AG04450 (cell line): ENCODE measurements at regions not wholly inside any gene's neighbourhood (a gene's known extent, or its start where the extent isn't known, plus 50 kb on each side); places are given as distances from the start of the nearest gene placed in this dataset.

ENCODE experiments used
- CTCF ChIA-PET: fragments of 300-600, 350-600 bp; formaldehyde crosslinking; extraction: SDS; loops from one replicate; lab custom pipeline; 2022; ENCODE audit warnings: antibody characterized with exemption, inconsistent platforms; lab: Charles Lee
- POLR2A ChIA-PET: fragments of 350-600 bp; formaldehyde crosslinking; extraction: SDS; loops from one replicate; lab custom pipeline; 2021; ENCODE audit warnings: antibody characterized with exemption, inconsistent platforms; lab: Yijun Ruan, JAX
- DNase-seq: peaks from one replicate; pipeline ENCODE4 v3.0.0-alpha.2; 2011; ENCODE audit warnings: low read depth, low spot score
- H3K27ac ChIP-seq: one replicate; pipeline ENCODE4 v1.5.1; 2012; ENCODE audit warnings: low read depth, low read length, control low read depth
- H3K27me3 ChIP-seq: one replicate; pipeline ENCODE4 v1.6.0; 2012; ENCODE audit warnings: low read length; ENCODE audit not compliant: control insufficient read depth, insufficient read depth
- H3K4me3 ChIP-seq: 2 replicates; pipeline ENCODE4 v1.5.1; 2011; ENCODE audit warnings: mild to moderate bottlenecking, low read depth, low read length, control low read depth
- H3K9me3 ChIP-seq: 2 replicates; pipeline ENCODE4 v1.5.1; 2012; ENCODE audit warnings: low read length; ENCODE audit not compliant: control insufficient read depth, insufficient read depth
- TF ChIP-seq, protein P1 (sequence below): IDR thresholded peaks from 2 replicates; pipeline ENCODE4 v1.5.1; 2011; ENCODE audit warnings: low read depth, low read length, control low read depth, inconsistent platforms

DNA sequence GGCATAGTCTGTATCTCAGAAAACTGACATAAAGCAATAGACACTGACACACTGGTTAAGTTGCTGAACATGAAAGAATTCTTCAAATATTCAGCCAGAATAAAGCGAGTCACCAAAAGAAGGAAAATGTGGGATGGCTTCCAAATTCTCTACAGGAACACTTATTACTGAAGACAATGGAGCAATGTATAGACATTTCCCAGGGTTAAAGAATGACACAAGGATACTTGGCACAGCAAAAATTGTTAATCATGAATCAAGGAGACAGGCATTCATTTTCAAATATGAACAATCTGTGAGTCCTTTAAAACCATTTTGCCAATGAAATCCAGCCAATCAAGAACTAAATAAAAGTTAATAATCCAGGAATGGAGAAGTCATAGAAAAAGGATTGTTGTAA is 92.5 kb downstream of the MTX3 start:
- peaks cover 2% of the 10 kb centered on the region for H3K27me3 ChIP-seq
- POLR2A ChIA-PET, result no interaction called here
- H3K4me3 ChIP-seq, result no peak overlapping the region
- no peak overlapping the region for H3K27ac ChIP-seq
- no peaks in the 10 kb centered on the region for H3K9me3 ChIP-seq
- TF ChIP-seq, protein P1, sequence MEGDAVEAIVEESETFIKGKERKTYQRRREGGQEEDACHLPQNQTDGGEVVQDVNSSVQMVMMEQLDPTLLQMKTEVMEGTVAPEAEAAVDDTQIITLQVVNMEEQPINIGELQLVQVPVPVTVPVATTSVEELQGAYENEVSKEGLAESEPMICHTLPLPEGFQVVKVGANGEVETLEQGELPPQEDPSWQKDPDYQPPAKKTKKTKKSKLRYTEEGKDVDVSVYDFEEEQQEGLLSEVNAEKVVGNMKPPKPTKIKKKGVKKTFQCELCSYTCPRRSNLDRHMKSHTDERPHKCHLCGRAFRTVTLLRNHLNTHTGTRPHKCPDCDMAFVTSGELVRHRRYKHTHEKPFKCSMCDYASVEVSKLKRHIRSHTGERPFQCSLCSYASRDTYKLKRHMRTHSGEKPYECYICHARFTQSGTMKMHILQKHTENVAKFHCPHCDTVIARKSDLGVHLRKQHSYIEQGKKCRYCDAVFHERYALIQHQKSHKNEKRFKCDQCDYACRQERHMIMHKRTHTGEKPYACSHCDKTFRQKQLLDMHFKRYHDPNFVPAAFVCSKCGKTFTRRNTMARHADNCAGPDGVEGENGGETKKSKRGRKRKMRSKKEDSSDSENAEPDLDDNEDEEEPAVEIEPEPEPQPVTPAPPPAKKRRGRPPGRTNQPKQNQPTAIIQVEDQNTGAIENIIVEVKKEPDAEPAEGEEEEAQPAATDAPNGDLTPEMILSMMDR, result no peak
- CTCF ChIA-PET, result no interaction called here
- no peak for DNase-seq

DNA sequence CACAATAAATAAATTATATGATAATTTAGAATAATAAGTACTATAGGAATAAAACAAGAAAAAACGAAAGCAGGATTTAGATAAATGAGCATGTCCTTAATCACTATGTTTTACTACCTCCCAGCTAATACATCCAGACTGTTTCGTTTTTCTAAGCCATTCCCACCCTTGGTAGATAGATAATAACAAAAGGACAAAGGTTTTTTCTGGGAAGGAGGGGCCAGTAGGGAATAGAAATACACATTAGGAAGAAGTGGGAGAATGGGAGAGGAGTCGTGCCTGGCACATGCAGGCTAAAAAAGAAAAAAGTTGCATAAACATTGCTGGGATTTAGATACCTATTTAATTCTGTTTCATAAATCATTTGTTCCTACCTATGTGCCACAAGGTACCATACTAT is 97.1 kb downstream of the MTX3 start:
- POLR2A ChIA-PET, result no interaction called here

DNA sequence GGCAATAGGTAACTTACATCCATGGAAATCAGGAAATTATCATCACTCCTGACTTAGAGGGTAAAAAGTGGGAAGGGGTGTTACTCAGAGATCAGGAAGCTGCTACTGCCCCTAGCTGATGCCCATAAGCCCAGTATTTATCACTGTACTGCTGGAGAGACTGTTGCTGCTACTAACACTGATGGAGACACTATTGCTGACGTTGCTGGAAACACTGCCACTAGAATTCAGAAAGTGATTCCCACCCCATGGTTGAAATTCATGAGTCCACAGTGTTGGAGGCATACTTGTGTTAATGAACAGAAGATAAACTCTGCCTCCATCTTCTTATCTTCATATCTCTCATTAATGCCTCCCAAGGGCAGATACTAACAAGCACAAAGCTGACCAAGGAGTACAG is 97.6 kb downstream of the MTX3 start:
- no peak overlapping the region for H3K27ac ChIP-seq
- POLR2A ChIA-PET, result no interaction called here
- CTCF ChIA-PET, result no interaction called here
- peaks cover 4% of the 10 kb centered on the region for H3K27me3 ChIP-seq
- TF ChIP-seq, protein P1, result no peak
- DNase-seq, result no peak
- H3K9me3 ChIP-seq, result no peaks in the 10 kb centered on the region
- H3K4me3 ChIP-seq, result no peak overlapping the region

More for the DNA sequence above, 97.1 kb downstream of the MTX3 start:
- TF ChIP-seq, protein P1, result no peak
- H3K27me3 ChIP-seq, result peaks cover 4% of the 10 kb centered on the region
- CTCF ChIA-PET, result no interaction called here
- no peaks in the 10 kb centered on the region for H3K9me3 ChIP-seq
- DNase-seq, result no peak
- no peak overlapping the region for H3K4me3 ChIP-seq
- H3K27ac ChIP-seq, result no peak overlapping the region

DNA sequence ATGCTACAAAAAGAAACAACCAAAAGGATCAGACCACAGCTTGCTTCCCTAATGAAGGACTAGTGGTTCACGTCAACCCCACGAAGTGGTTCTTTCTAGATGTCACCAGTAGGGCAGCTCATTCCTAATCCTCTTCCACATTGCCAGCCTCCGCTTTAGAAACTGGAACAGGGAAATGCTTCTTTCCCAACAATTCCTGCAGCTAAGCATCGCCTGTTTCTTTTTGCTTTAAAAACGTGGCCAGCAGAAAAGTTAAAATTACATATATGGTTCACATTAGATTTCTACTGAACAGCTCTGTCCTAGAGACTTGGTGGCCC is 100.2 kb downstream of the MTX3 start:
- no peak overlapping the region for H3K27ac ChIP-seq
- DNase-seq, result no peak
- CTCF ChIA-PET, result no interaction called here
- H3K4me3 ChIP-seq, result no peak overlapping the region
- H3K27me3 ChIP-seq, result peaks cover 8% of the 10 kb centered on the region
- H3K9me3 ChIP-seq, result no peaks in the 10 kb centered on the region
- POLR2A ChIA-PET, result no interaction called here
- TF ChIP-seq, protein P1, result no peak

DNA sequence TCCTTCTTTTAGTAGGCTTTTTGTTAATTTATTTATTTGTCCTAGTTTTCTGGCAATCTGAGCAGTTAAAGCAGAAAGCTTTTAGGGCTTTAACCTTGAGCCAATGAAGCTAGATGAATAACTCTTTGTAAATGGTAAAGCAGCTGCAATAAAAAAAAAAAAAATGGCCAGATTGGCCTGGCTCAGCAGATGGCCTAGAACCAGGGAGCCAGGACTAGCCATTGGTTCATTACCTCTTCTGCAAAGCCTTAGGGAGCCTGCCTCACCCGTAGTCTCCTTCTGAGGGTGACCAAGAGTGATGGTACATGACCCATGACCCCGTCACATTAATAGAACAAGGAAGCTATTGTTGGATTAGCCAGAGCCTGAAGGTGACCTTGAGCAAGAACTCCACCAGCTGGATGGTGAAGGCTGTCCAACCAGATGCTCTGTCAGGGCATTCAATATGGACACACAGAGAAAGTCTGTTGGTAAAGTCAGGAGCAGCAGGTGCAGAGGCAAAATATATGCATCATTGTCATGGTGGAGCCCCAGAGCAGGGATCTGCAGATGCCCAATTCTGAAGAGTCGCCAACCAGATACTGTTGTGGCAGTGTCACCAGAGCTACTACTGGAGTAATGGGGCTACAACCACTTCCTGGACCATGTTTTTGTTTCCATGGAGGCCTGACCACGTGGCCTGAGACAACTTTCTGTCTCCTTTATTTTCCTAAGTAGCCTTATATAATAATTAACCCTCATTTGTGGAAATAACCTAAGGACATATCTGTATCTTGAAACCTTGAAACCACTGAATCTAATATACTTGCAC is 100.7 kb downstream of the MTX3 start:
- Histone ChIP-seq H3K27ac (no peak overlapping the region), H3K9me3 (no peaks in the 10 kb centered on the region), H3K4me3 (no peak overlapping the region), H3K27me3 (peaks cover 8% of the 10 kb centered on the region)
- ChIA-PET CTCF (no interaction called here), POLR2A (interaction anchor here (0.6 kb wide), 1 partner anchor 15 kb away, joined by 3 read pairs; no protein-coding TSS in a partner anchor)
- TF ChIP-seq, protein P1, result no peak
- DNase-seq, result no peak
